HCT116 (cell line): ENCODE measurements at regions not wholly inside any gene's neighbourhood (a gene's known extent, or its start where the extent isn't known, plus 50 kb on each side); places are given as distances from the start of the nearest gene placed in this dataset.

Experiments used
- TCF7L2 ChIP-seq: IDR thresholded peaks from 2 replicates; pipeline ENCODE4 v1.7.0; 2011; ENCODE audit warnings: borderline replicate concordance, inconsistent platforms; ENCODE audit not compliant: insufficient read depth, insufficient read length; ENCODE audit errors: extremely low read depth
- YY1 ChIP-seq: IDR thresholded peaks from 2 replicates; pipeline ENCODE4 v1.6.1; 2011; ENCODE audit warnings: low read length, low read depth, moderate library complexity, mild to moderate bottlenecking; ENCODE audit not compliant: insufficient replicate concordance; ENCODE audit errors: extremely low read depth
- TF ChIP-seq, protein P1 (sequence below): IDR thresholded peaks from 2 replicates; pipeline ENCODE4 v1.6.1; 2012

GRCh38 chr6:87982134-87982533 is 65.5 kb upstream of the SPACA1 start:
- no peak for TF ChIP-seq YY1
- TF ChIP-seq TCF7L2 = no peak
- TF ChIP-seq, protein P1, sequence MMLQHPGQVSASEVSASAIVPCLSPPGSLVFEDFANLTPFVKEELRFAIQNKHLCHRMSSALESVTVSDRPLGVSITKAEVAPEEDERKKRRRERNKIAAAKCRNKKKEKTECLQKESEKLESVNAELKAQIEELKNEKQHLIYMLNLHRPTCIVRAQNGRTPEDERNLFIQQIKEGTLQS = no peak
